SK-N-SH (cell line): ENCODE measurements at regions not wholly inside any gene's neighbourhood (a gene's known extent, or its start where the extent isn't known, plus 50 kb on each side); places are given as distances from the start of the nearest gene placed in this dataset.

ENCODE experiments used
- CHD2 ChIP-seq: fragments of 150-350 bp; IDR thresholded peaks from 2 replicates; pipeline ENCODE4 v1.6.1; 2018; ENCODE audit warnings: low read length; ENCODE audit not compliant: partially characterized antibody
- CTCF ChIP-seq: fragments of 200-600 bp; sonication (generic); IDR thresholded peaks from 2 replicates; pipeline ENCODE4 v1.6.1; 2017; ENCODE audit warnings: antibody characterized with exemption, mild to moderate bottlenecking, moderate library complexity
- EP300 ChIP-seq, 2 experiments: IDR thresholded peaks; 2 replicates each; pipeline versions ENCODE4 v1.4.0 to v1.6.1; 2012; ENCODE audit warnings: borderline replicate concordance in 1 of 2, low read depth in 1 of 2, low read length in 1 of 2
- FOXM1 ChIP-seq: IDR thresholded peaks from 2 replicates; pipeline ENCODE4 v1.4.0; 2012; ENCODE audit warnings: low read depth, mild to moderate bottlenecking
- NRF1 ChIP-seq: IDR thresholded peaks from 2 replicates; pipeline ENCODE4 v1.6.1; 2012; ENCODE audit warnings: low read depth, mild to moderate bottlenecking, low read length
- POLR2AphosphoS5 ChIP-seq: IDR thresholded peaks from 2 replicates; pipeline ENCODE4 v1.6.1; 2012; ENCODE audit warnings: low read depth, low read length
- RAD21 ChIP-seq: IDR thresholded peaks from 2 replicates; pipeline ENCODE4 v1.6.1; 2012; ENCODE audit warnings: mild to moderate bottlenecking, low read length
- SIN3A ChIP-seq: IDR thresholded peaks from 2 replicates; pipeline ENCODE4 v1.6.1; 2012; ENCODE audit warnings: low read depth, mild to moderate bottlenecking, low read length, moderate library complexity, borderline replicate concordance
- SMC3 ChIP-seq: IDR thresholded peaks from 2 replicates; pipeline ENCODE4 v1.6.1; 2012; ENCODE audit warnings: low read depth, low read length, improper control_type of control experiment
- TAF1 ChIP-seq: IDR thresholded peaks from 2 replicates; pipeline ENCODE4 v1.6.1; 2012; ENCODE audit warnings: low read depth, mild to moderate bottlenecking, low read length, moderate library complexity, borderline replicate concordance
- USF2 ChIP-seq: fragments of 150-350 bp; IDR thresholded peaks from 2 replicates; pipeline ENCODE4 v1.6.1; 2017; ENCODE audit warnings: antibody characterized with exemption, low read length, low read depth, borderline replicate concordance
- YY1 ChIP-seq: IDR thresholded peaks from 2 replicates; pipeline ENCODE4 v1.4.0; 2012; ENCODE audit warnings: low read depth, mild to moderate bottlenecking
- ZBTB33 ChIP-seq: IDR thresholded peaks from 2 replicates; pipeline ENCODE4 v1.4.0; 2012; ENCODE audit warnings: low read depth, borderline replicate concordance
- TF ChIP-seq, protein P1 (sequence below): IDR thresholded peaks from 2 replicates; pipeline ENCODE4 v1.6.1; 2012; ENCODE audit warnings: mild to moderate bottlenecking, low read depth, low read length, moderate library complexity

GRCh38 chr18:3347286-3347803 is 85.4 kb downstream of the MYL12B start:
- TF ChIP-seq CHD2 (no peak), ZBTB33 (no peak), YY1 (no peak), TAF1 (no peak), POLR2AphosphoS5 (no peak), FOXM1 (no peak), SMC3 (no peak), EP300 (IDR thresholded peaks at IDR 0.05; ENCODE audit: borderline replicate concordance in 1 of 2, low read depth in 1 of 2, low read length in 1 of 2) (no peak), CTCF (no peak), NRF1 (no peak), SIN3A (no peak), RAD21 (no peak), USF2 (no peak)
- TF ChIP-seq, protein P1, sequence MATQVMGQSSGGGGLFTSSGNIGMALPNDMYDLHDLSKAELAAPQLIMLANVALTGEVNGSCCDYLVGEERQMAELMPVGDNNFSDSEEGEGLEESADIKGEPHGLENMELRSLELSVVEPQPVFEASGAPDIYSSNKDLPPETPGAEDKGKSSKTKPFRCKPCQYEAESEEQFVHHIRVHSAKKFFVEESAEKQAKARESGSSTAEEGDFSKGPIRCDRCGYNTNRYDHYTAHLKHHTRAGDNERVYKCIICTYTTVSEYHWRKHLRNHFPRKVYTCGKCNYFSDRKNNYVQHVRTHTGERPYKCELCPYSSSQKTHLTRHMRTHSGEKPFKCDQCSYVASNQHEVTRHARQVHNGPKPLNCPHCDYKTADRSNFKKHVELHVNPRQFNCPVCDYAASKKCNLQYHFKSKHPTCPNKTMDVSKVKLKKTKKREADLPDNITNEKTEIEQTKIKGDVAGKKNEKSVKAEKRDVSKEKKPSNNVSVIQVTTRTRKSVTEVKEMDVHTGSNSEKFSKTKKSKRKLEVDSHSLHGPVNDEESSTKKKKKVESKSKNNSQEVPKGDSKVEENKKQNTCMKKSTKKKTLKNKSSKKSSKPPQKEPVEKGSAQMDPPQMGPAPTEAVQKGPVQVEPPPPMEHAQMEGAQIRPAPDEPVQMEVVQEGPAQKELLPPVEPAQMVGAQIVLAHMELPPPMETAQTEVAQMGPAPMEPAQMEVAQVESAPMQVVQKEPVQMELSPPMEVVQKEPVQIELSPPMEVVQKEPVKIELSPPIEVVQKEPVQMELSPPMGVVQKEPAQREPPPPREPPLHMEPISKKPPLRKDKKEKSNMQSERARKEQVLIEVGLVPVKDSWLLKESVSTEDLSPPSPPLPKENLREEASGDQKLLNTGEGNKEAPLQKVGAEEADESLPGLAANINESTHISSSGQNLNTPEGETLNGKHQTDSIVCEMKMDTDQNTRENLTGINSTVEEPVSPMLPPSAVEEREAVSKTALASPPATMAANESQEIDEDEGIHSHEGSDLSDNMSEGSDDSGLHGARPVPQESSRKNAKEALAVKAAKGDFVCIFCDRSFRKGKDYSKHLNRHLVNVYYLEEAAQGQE, result no peak
